NCI-H2227 (cell line): ENCODE measurements at regions not wholly inside any gene's neighbourhood (a gene's known extent, or its start where the extent isn't known, plus 50 kb on each side); places are given as distances from the start of the nearest gene placed in this dataset.

Experiments
- DNase-seq: peaks from one replicate; lab custom pipeline; 2025; ENCODE audit not compliant: unreplicated experiment; lab: John Stamatoyannopoulos, UW

GRCh38 chr3:193754719-193755118 is 161.7 kb downstream of the OPA1 start:
- DNase-seq: no peak

GRCh38 chr3:193756536-193756935 is 163.5 kb downstream of the OPA1 start:
- no peak for DNase-seq

- no peak for DNase-seq
Observed at GRCh38 chr3:193757457-193757856, 164.4 kb downstream of the OPA1 start.

GRCh38 chr3:193761969-193762368 is 169.0 kb downstream of the OPA1 start:
- DNase-seq: no peak

GRCh38 chr3:193762657-193763056 is 169.6 kb downstream of the OPA1 start:
- DNase-seq: no peak

GRCh38 chr3:193764959-193765358 is 172.0 kb downstream of the OPA1 start:
- DNase-seq: no peak

GRCh38 chr3:193767353-193768069 is 174.5 kb downstream of the OPA1 start:
- no peak for DNase-seq

GRCh38 chr3:193768070-193768394 is 175.0 kb downstream of the OPA1 start:
- no peak for DNase-seq

GRCh38 chr3:193769437-193769836 is 176.4 kb downstream of the OPA1 start:
- no peak for DNase-seq

- DNase-seq: no peak
Observed at GRCh38 chr3:193771011-193771652, 178.1 kb downstream of the OPA1 start.

- no peak for DNase-seq
Observed at GRCh38 chr3:193771653-193772421, 178.8 kb downstream of the OPA1 start.

- no peak for DNase-seq
Observed at GRCh38 chr3:193772422-193772763, 179.4 kb downstream of the OPA1 start.

- no peak for DNase-seq
Observed at GRCh38 chr3:193773266-193774220, 180.5 kb downstream of the OPA1 start.

- DNase-seq: no peak
Observed at GRCh38 chr3:193774272-193774915, 181.4 kb downstream of the OPA1 start.

- DNase-seq: no peak
Observed at GRCh38 chr3:193774916-193775285, 181.9 kb downstream of the OPA1 start.

GRCh38 chr3:193775421-193776077 is 182.5 kb downstream of the OPA1 start:
- DNase-seq: peak; percentile 3

GRCh38 chr3:193776626-193777358 is 183.8 kb downstream of the OPA1 start:
- DNase-seq: no peak

GRCh38 chr3:193777524-193777923 is 184.5 kb downstream of the OPA1 start:
- no peak for DNase-seq

GRCh38 chr3:193778676-193779075 is 185.7 kb downstream of the OPA1 start:
- no peak for DNase-seq

- DNase-seq: no peak
Observed at GRCh38 chr3:193779933-193780332, 186.9 kb downstream of the OPA1 start.
